OCI-LY7 (cell line): ENCODE measurements at regions not wholly inside any gene's neighbourhood (a gene's known extent, or its start where the extent isn't known, plus 50 kb on each side); places are given as distances from the start of the nearest gene placed in this dataset.
"Not testable (repeated sequence)": the region's sequence is repeated elsewhere in the genome, so short reads cannot be mapped to it uniquely, and the experiment has no call there.

Source experiments
- BruUV-seq: library from RNA; stranded (reverse); fragments of 400-500 nt; replicated peaks from 2 replicates; lab custom pipeline; 2021; lab: Mats Ljungman, UMichigan
- CTCF ChIA-PET: fragments of 300-600 bp; sonication (Branson Sonifier 250); formaldehyde crosslinking; loops from one replicate; lab custom pipeline; 2022; ENCODE audit warnings: antibody characterized with exemption; ENCODE audit not compliant: unreplicated experiment; lab: Charles Lee
- POLR2A ChIA-PET: fragments of 300-600 bp; sonication (Branson Sonifier 250); formaldehyde crosslinking; loops from one replicate; lab custom pipeline; 2022; ENCODE audit warnings: antibody characterized with exemption; lab: Charles Lee
- DNase-seq: peaks from one replicate; pipeline ENCODE4 v3.0.0-alpha.2; 2015; ENCODE audit warnings: low spot score
- H2AFZ ChIP-seq: fragments of 200-600 bp; sonication (generic), shearing (Covaris generic); 2 replicates; pipeline ENCODE4 v1.6.1; 2014; ENCODE audit warnings: mild to moderate bottlenecking, antibody characterized with exemption, low read length, moderate library complexity
- H3K27ac ChIP-seq: fragments of 200-600 bp; sonication (generic); 2 replicates; pipeline ENCODE4 v1.5.1; 2014; ENCODE audit warnings: mixed run types, low read depth, mild to moderate bottlenecking, moderate library complexity, low read length, inconsistent platforms; ENCODE audit not compliant: poor library complexity, severe bottlenecking
- H3K36me3 ChIP-seq: fragments of 200-600 bp; sonication (generic); 2 replicates; pipeline ENCODE4 v1.6.1; 2014; ENCODE audit warnings: mild to moderate bottlenecking, antibody characterized with exemption, low read length, moderate library complexity, mixed read lengths; ENCODE audit not compliant: insufficient read depth
- H3K4me1 ChIP-seq: fragments of 200-600 bp; sonication (generic); 2 replicates; pipeline ENCODE4 v1.5.1; 2014; ENCODE audit warnings: mild to moderate bottlenecking, low read length; ENCODE audit not compliant: insufficient read depth, poor library complexity, severe bottlenecking
- H3K4me2 ChIP-seq: fragments of 200-600 bp; sonication (generic); 2 replicates; pipeline ENCODE4 v1.6.1; 2014; ENCODE audit warnings: mild to moderate bottlenecking, low read length
- H3K4me3 ChIP-seq: fragments of 200-600 bp; sonication (generic); 2 replicates; pipeline ENCODE4 v1.5.1; 2014; ENCODE audit warnings: mild to moderate bottlenecking, low read depth, low read length; ENCODE audit not compliant: poor library complexity, severe bottlenecking
- H3K79me2 ChIP-seq: fragments of 200-600 bp; sonication (generic); 2 replicates; pipeline ENCODE4 v1.6.1; 2016; ENCODE audit warnings: low read depth, mild to moderate bottlenecking, low read length, moderate library complexity, mixed read lengths; ENCODE audit not compliant: insufficient read depth
- H3K9me2 ChIP-seq: fragments of 200-600 bp; sonication (generic); 2 replicates; pipeline ENCODE4 v1.6.1; 2016; ENCODE audit warnings: mild to moderate bottlenecking, low read length, mixed read lengths; ENCODE audit not compliant: insufficient read depth
- H3K9me3 ChIP-seq: fragments of 200-600 bp; sonication (generic); 2 replicates; pipeline ENCODE4 v1.6.1; 2014; ENCODE audit warnings: mild to moderate bottlenecking, mixed run types, low read length, mixed read lengths
- H4K20me1 ChIP-seq: fragments of 200-600 bp; sonication (generic); 2 replicates; pipeline ENCODE4 v1.6.1; 2014; ENCODE audit warnings: mild to moderate bottlenecking, antibody characterized with exemption, low read length, moderate library complexity, mixed read lengths; ENCODE audit not compliant: insufficient read depth
- intact Hi-C: fragments of 100-400 bp; cut with micrococcal nuclease; formaldehyde crosslinking; loops from one replicate; pipeline ENCODE4 v1.10.0; 2022; ENCODE audit not compliant: unreplicated experiment

- H3K9me3 ChIP-seq, POLR2A ChIA-PET, H3K79me2 ChIP-seq, H3K4me3 ChIP-seq, H3K27ac ChIP-seq, CTCF ChIA-PET, BruUV-seq, H3K36me3 ChIP-seq, H3K9me2 ChIP-seq, H3K4me1 ChIP-seq, H4K20me1 ChIP-seq, H3K4me2 ChIP-seq, DNase-seq, H2AFZ ChIP-seq, intact Hi-C loops: not testable (repeated sequence)
These were observed 2896.5 kb downstream of the RPIA start for GRCh38 chr2:91587908-91588535.

GRCh38 chr2:91588782-91589223 is 2897.3 kb downstream of the RPIA start:
- DNase-seq, CTCF ChIA-PET, H3K27ac ChIP-seq, H4K20me1 ChIP-seq, H2AFZ ChIP-seq, H3K9me3 ChIP-seq, H3K36me3 ChIP-seq, POLR2A ChIA-PET, intact Hi-C loops, BruUV-seq, H3K4me3 ChIP-seq, H3K9me2 ChIP-seq, H3K79me2 ChIP-seq, H3K4me2 ChIP-seq, H3K4me1 ChIP-seq: not testable (repeated sequence)

- intact Hi-C loops, H4K20me1 ChIP-seq, H3K4me2 ChIP-seq, H2AFZ ChIP-seq, H3K4me3 ChIP-seq, H3K27ac ChIP-seq, BruUV-seq, POLR2A ChIA-PET, H3K36me3 ChIP-seq, H3K79me2 ChIP-seq, DNase-seq, H3K9me3 ChIP-seq, CTCF ChIA-PET, H3K4me1 ChIP-seq, H3K9me2 ChIP-seq: not testable (repeated sequence)
These were observed 2898.2 kb downstream of the RPIA start for GRCh38 chr2:91589454-91590328.

- CTCF ChIA-PET = not testable (repeated sequence)
These were observed 2898.9 kb downstream of the RPIA start for GRCh38 chr2:91590381-91590780.

GRCh38 chr2:91591066-91591465 is 2899.6 kb downstream of the RPIA start:
- H3K27ac ChIP-seq, H3K4me2 ChIP-seq, H3K4me3 ChIP-seq, H3K9me3 ChIP-seq, H3K79me2 ChIP-seq, H3K36me3 ChIP-seq, H3K4me1 ChIP-seq, H3K9me2 ChIP-seq, intact Hi-C loops, DNase-seq, BruUV-seq, CTCF ChIA-PET, H4K20me1 ChIP-seq, H2AFZ ChIP-seq, POLR2A ChIA-PET: not testable (repeated sequence)

More at GRCh38 chr2:91590381-91590780, 2898.9 kb downstream of the RPIA start:
- H4K20me1 ChIP-seq, H3K4me2 ChIP-seq, BruUV-seq, DNase-seq, H3K9me2 ChIP-seq, H3K79me2 ChIP-seq, H3K4me3 ChIP-seq, H2AFZ ChIP-seq, POLR2A ChIA-PET, H3K4me1 ChIP-seq, H3K9me3 ChIP-seq, H3K27ac ChIP-seq, intact Hi-C loops, H3K36me3 ChIP-seq: not testable (repeated sequence)

- H3K9me3 ChIP-seq, CTCF ChIA-PET, H3K79me2 ChIP-seq, BruUV-seq, H3K4me3 ChIP-seq, DNase-seq, H3K4me1 ChIP-seq, H3K27ac ChIP-seq, H2AFZ ChIP-seq, H3K36me3 ChIP-seq, H4K20me1 ChIP-seq, H3K9me2 ChIP-seq, H3K4me2 ChIP-seq, intact Hi-C loops, POLR2A ChIA-PET: not testable (repeated sequence)
These were observed 2906.0 kb downstream of the RPIA start for GRCh38 chr2:91597436-91597835.
